H9 (cell line): ENCODE measurements at regions not wholly inside any gene's neighbourhood (a gene's known extent, or its start where the extent isn't known, plus 50 kb on each side); places are given as distances from the start of the nearest gene placed in this dataset.

Experiments used
- DNase-seq: peaks from one replicate; pipeline ENCODE4 v3.0.0-alpha.2; 2017
- H2AFZ ChIP-seq: one replicate; pipeline ENCODE4 v1.6.1; 2013; ENCODE audit warnings: mild to moderate bottlenecking, low read length, control low read depth, moderate library complexity
- H2AK5ac ChIP-seq: 2 replicates; pipeline ENCODE4 v1.6.1; 2013; ENCODE audit warnings: low read length, control low read depth, mixed read lengths; ENCODE audit not compliant: insufficient read length
- H2BK120ac ChIP-seq: one replicate; pipeline ENCODE4 v1.6.1; 2013; ENCODE audit warnings: low read depth, mild to moderate bottlenecking, low read length, control low read depth, inconsistent platforms; ENCODE audit not compliant: poor library complexity, severe bottlenecking
- H2BK12ac ChIP-seq: 2 replicates; pipeline ENCODE4 v1.6.1; 2013; ENCODE audit warnings: low read length, control low read depth, mixed read lengths, low read depth; ENCODE audit not compliant: insufficient read length
- H2BK15ac ChIP-seq: 2 replicates; pipeline ENCODE4 v1.6.1; 2013; ENCODE audit warnings: low read depth, low read length, control low read depth
- H2BK20ac ChIP-seq: one replicate; pipeline ENCODE4 v1.6.1; 2013; ENCODE audit warnings: low read depth, mild to moderate bottlenecking, low read length, control low read depth, inconsistent platforms; ENCODE audit not compliant: poor library complexity, severe bottlenecking
- H2BK5ac ChIP-seq: 2 replicates; pipeline ENCODE4 v1.6.1; 2013; ENCODE audit warnings: low read length, control low read depth, mixed read lengths; ENCODE audit not compliant: insufficient read length
- H3K14ac ChIP-seq: 2 replicates; pipeline ENCODE4 v1.6.1; 2013; ENCODE audit warnings: low read length, control low read depth; ENCODE audit not compliant: insufficient read depth
- H3K18ac ChIP-seq: 2 replicates; pipeline ENCODE4 v1.6.1; 2013; ENCODE audit warnings: low read depth, mild to moderate bottlenecking, mixed read lengths, low read length, control low read depth; ENCODE audit not compliant: insufficient read length
- H3K23ac ChIP-seq: 2 replicates; pipeline ENCODE4 v1.6.1; 2013; ENCODE audit warnings: low read length, control low read depth, mixed read lengths, low read depth; ENCODE audit not compliant: insufficient read length
- H3K23me2 ChIP-seq: 2 replicates; pipeline ENCODE4 v1.6.1; 2013; ENCODE audit warnings: low read depth, mild to moderate bottlenecking, mixed read lengths, low read length, control low read depth; ENCODE audit not compliant: insufficient read length, poor library complexity, severe bottlenecking
- H3K27ac ChIP-seq: 2 replicates; pipeline ENCODE4 v1.5.1; 2013; ENCODE audit warnings: low read length, control low read depth, mixed read lengths, low read depth; ENCODE audit not compliant: insufficient read length
- H3K27me3 ChIP-seq: 2 replicates; pipeline ENCODE4 v1.6.1; 2013; ENCODE audit warnings: low read length, control low read depth, inconsistent platforms; ENCODE audit not compliant: insufficient read depth
- H3K4ac ChIP-seq: 2 replicates; pipeline ENCODE4 v1.6.1; 2013; ENCODE audit warnings: low read depth, mild to moderate bottlenecking, control low read depth, inconsistent platforms, low read length, moderate library complexity
- H3K4me1 ChIP-seq: 2 replicates; pipeline ENCODE4 v1.6.1; 2013; ENCODE audit warnings: low read length, control low read depth, inconsistent platforms; ENCODE audit not compliant: insufficient read depth
- H3K4me2 ChIP-seq: 2 replicates; pipeline ENCODE4 v1.6.1; 2013; ENCODE audit warnings: low read length, control low read depth, mixed read lengths; ENCODE audit not compliant: insufficient read length, insufficient read depth
- H3K56ac ChIP-seq: 2 replicates; pipeline ENCODE4 v1.6.1; 2013; ENCODE audit warnings: low read depth, mild to moderate bottlenecking, mixed read lengths, low read length, control low read depth; ENCODE audit not compliant: insufficient read length
- H3K79me1 ChIP-seq: 2 replicates; pipeline ENCODE4 v1.6.1; 2013; ENCODE audit warnings: low read depth, mild to moderate bottlenecking, moderate library complexity, low read length, control low read depth, inconsistent platforms; ENCODE audit not compliant: insufficient read depth, poor library complexity, severe bottlenecking
- H3K79me2 ChIP-seq: 2 replicates; pipeline ENCODE4 v1.6.1; 2013; ENCODE audit warnings: low read length, control low read depth, inconsistent platforms; ENCODE audit not compliant: insufficient read depth
- H3K9ac ChIP-seq: 2 replicates; pipeline ENCODE4 v1.6.1; 2013; ENCODE audit warnings: low read length, control low read depth, mixed read lengths; ENCODE audit not compliant: insufficient read length; ENCODE audit errors: extremely low read depth
- H3K9me3 ChIP-seq: one replicate; pipeline ENCODE4 v1.6.1; 2013; ENCODE audit warnings: low read depth, low read length, inconsistent platforms; ENCODE audit not compliant: control insufficient read depth
- H3T11ph ChIP-seq: one replicate; pipeline ENCODE4 v1.6.1; 2013; ENCODE audit warnings: mild to moderate bottlenecking, low read length, control low read depth, inconsistent platforms
- H4K20me1 ChIP-seq: one replicate; pipeline ENCODE4 v1.6.1; 2013; ENCODE audit not compliant: control insufficient read depth, insufficient read length, insufficient read depth
- H4K5ac ChIP-seq: 2 replicates; pipeline ENCODE4 v1.6.1; 2013; ENCODE audit warnings: low read depth, mild to moderate bottlenecking, mixed read lengths, low read length, control low read depth; ENCODE audit not compliant: insufficient read length
- H4K8ac ChIP-seq: replicated peaks from 2 replicates; pipeline ENCODE4 v1.6.1; 2013; ENCODE audit warnings: low read length, control low read depth, mixed read lengths, low read depth; ENCODE audit not compliant: insufficient read length
- H4K91ac ChIP-seq: 2 replicates; pipeline ENCODE4 v1.6.1; 2013; ENCODE audit warnings: low read depth, mild to moderate bottlenecking, moderate library complexity, mixed read lengths, low read length, control low read depth; ENCODE audit not compliant: insufficient read length
- H3K27ac Mint-ChIP-seq, 3 experiments: 2 replicates in 2 of 3; 3 replicates in 1 of 3; pipeline ENCODE4 v1.8.0; 2020 to 2021; ENCODE audit warnings: mixed read lengths in 3 of 3, mild to moderate bottlenecking in 1 of 3, moderate library complexity in 1 of 3
- H3K27me3 Mint-ChIP-seq: 2 replicates; pipeline ENCODE4 v1.8.0; 2021; ENCODE audit warnings: low read depth, mild to moderate bottlenecking, moderate library complexity, mixed read lengths
- H3K36me3 Mint-ChIP-seq, 3 experiments: 2 replicates in 2 of 3; 3 replicates in 1 of 3; pipeline ENCODE4 v1.8.0; 2020 to 2021; ENCODE audit warnings: low read depth in 3 of 3, mixed read lengths in 3 of 3; ENCODE audit not compliant: insufficient read depth in 1 of 3
- H3K4me1 Mint-ChIP-seq, 2 experiments: 2 replicates each; pipeline ENCODE4 v1.8.0; 2020; ENCODE audit warnings: mixed read lengths in 2 of 2
- H3K4me3 Mint-ChIP-seq, 2 experiments: 2 replicates in 1 of 2; 3 replicates in 1 of 2; pipeline ENCODE4 v1.8.0; 2020 to 2021; ENCODE audit warnings: mild to moderate bottlenecking in 2 of 2, mixed read lengths in 2 of 2, moderate library complexity in 1 of 2
- H3K9me3 Mint-ChIP-seq, 2 experiments: 2 replicates in 1 of 2; 3 replicates in 1 of 2; pipeline ENCODE4 v1.8.0; 2020; ENCODE audit warnings: mild to moderate bottlenecking in 2 of 2, mixed read lengths in 2 of 2, moderate library complexity in 1 of 2
- CTCF ChIP-seq: fragments of 200-600 bp; sonication (generic); conservative IDR thresholded peaks from 3 replicates; pipeline ENCODE4 v1.8.0; 2021; ENCODE audit warnings: antibody characterized with exemption, mild to moderate bottlenecking
- WGBS: extraction: QIAGEN DNeasy Blood & Tissue Kit; methylation state at CpG from one replicate; pipeline ENCODE4 v1.1.7; 2013; ENCODE audit warnings: missing lambda C conversion rate, low lambda C conversion rate, mixed read lengths; ENCODE audit not compliant: insufficient read length; ENCODE audit errors: extremely low coverage; 5-methylcytosine and 5-hydroxymethylcytosine counted together

GRCh38 chr6:150813993-150814359 lies 51.5 kb upstream of the MTHFD1L start:
- no peak overlapping the region for H3T11ph ChIP-seq
- no peak overlapping the region for H3K14ac ChIP-seq
- no peaks in the 10 kb centered on the region for H3K79me1 ChIP-seq
- H3K4me2 ChIP-seq = no peak overlapping the region
- H2BK12ac ChIP-seq = no peak overlapping the region
- H3K36me3 Mint-ChIP-seq = peaks cover 0 to 7% (median 4%) of the 10 kb centered on the region in 3 experiments; a peak in 3 of 7 replicates
- no peak overlapping the region for H3K23ac ChIP-seq
- H3K18ac ChIP-seq = no peak overlapping the region
- no peak for DNase-seq
- H3K9ac ChIP-seq = no peak overlapping the region
- H3K23me2 ChIP-seq = no peaks in the 10 kb centered on the region
- H3K4ac ChIP-seq = no peak overlapping the region
- H3K4me1 ChIP-seq = no peaks in the 10 kb centered on the region
- H2BK15ac ChIP-seq = no peak overlapping the region
- H3K27ac ChIP-seq = no peak overlapping the region
- no peaks in the 10 kb centered on the region for H4K20me1 ChIP-seq
- peak overlapping the region in 1 of 3 experiments; percentile 24; a peak in 1 of 7 replicates for H3K27ac Mint-ChIP-seq
- H3K27me3 Mint-ChIP-seq = peaks cover 14% of the 10 kb centered on the region
- no peak overlapping the region for H2BK5ac ChIP-seq
- no peak overlapping the region for H4K91ac ChIP-seq
- H2BK120ac ChIP-seq = no peak overlapping the region
- H2BK20ac ChIP-seq = no peak overlapping the region
- peaks cover 2 to 12% of the 10 kb centered on the region in 2 experiments for H3K4me1 Mint-ChIP-seq
- TF ChIP-seq CTCF = no peak
- no CpG with 5 or more reads among the region's 3 CpGs for WGBS
- no peak overlapping the region for H2AFZ ChIP-seq
- H3K9me3 ChIP-seq = no peaks in the 10 kb centered on the region
- H4K5ac ChIP-seq = no peak overlapping the region
- no peaks in the 10 kb centered on the region for H3K27me3 ChIP-seq
- H3K4me3 Mint-ChIP-seq = no peak overlapping the region
- H3K79me2 ChIP-seq = no peaks in the 10 kb centered on the region
- no peak overlapping the region for H2AK5ac ChIP-seq
- H3K56ac ChIP-seq = no peak overlapping the region
- no peak overlapping the region for H4K8ac ChIP-seq
- peaks cover 4 to 6% of the 10 kb centered on the region in 2 experiments; a peak in 4 of 5 replicates for H3K9me3 Mint-ChIP-seq
